GM12878 (cell line): ENCODE measurements at regions not wholly inside any gene's neighbourhood (a gene's known extent, or its start where the extent isn't known, plus 50 kb on each side); places are given as distances from the start of the nearest gene placed in this dataset.

Source experiments
- ATAC-seq: fragments of 200-7000 bp; cut with Tn5 transposase; 3 replicates; pipeline ENCODE4 v1.9.1; 2020; ENCODE audit warnings: mild to moderate bottlenecking, moderate library complexity
- BruUV-seq: library from RNA; stranded (reverse); fragments of 400-500 nt; replicated peaks from 2 replicates; lab custom pipeline; 2021; lab: Mats Ljungman, UMichigan
- CTCF ChIA-PET: fragments of 300-600 bp; sonication (Branson Sonifier 250); formaldehyde crosslinking; extraction: SDS; loops from one replicate; lab custom pipeline; 2021; ENCODE audit warnings: inconsistent platforms; lab: Yijun Ruan, JAX
- POLR2A ChIA-PET: fragments of 350-600 bp; formaldehyde crosslinking; extraction: SDS; loops from one replicate; lab custom pipeline; 2021; ENCODE audit warnings: inconsistent platforms; lab: Charles Lee
- RAD21 ChIA-PET: fragments of 300-600 bp; sonication (Branson Sonifier 250); formaldehyde crosslinking; loops from one replicate; lab custom pipeline; 2023; ENCODE audit warnings: antibody characterized with exemption; ENCODE audit not compliant: unreplicated experiment; lab: Charles Lee
- SMC1A ChIA-PET: fragments of 300-600 bp; sonication (Branson Sonifier 250); formaldehyde crosslinking; loops from one replicate; lab custom pipeline; 2023; ENCODE audit not compliant: unreplicated experiment, uncharacterized antibody; lab: Charles Lee
- DNase-seq: peaks from one replicate; pipeline ENCODE4 v3.0.0-alpha.2; 2011; ENCODE audit warnings: low read depth, low spot score
- FAIRE-seq: peaks from 3 replicates; lab custom pipeline; 2011; peaks lifted over from hg19 to GRCh38; lab: Jason Lieb, UNC
- H2AFZ ChIP-seq: 2 replicates; pipeline ENCODE4 v1.6.0; 2011; ENCODE audit warnings: low read depth, low read length, control low read depth; ENCODE audit not compliant: control insufficient read depth
- H3K27ac ChIP-seq: 2 replicates; pipeline ENCODE4 v1.5.1; 2011; ENCODE audit warnings: control low read depth; ENCODE audit not compliant: control insufficient read depth, insufficient read depth
- H3K27me3 ChIP-seq, 2 experiments: replicated peaks in 1 of 2; 2 replicates each; pipeline versions ENCODE4 v1.6.0 to v1.6.1; 2011; ENCODE audit warnings: low read length in 1 of 2; ENCODE audit not compliant: control insufficient read depth in 2 of 2, insufficient read depth in 2 of 2
- H3K36me3 ChIP-seq, 2 experiments: 2 replicates each; pipeline ENCODE4 v1.5.1; 2011; ENCODE audit warnings: low read length in 1 of 2; ENCODE audit not compliant: control insufficient read depth in 2 of 2, insufficient read depth in 2 of 2
- H3K4me1 ChIP-seq: 2 replicates; pipeline ENCODE4 v1.6.1; 2011; ENCODE audit warnings: mild to moderate bottlenecking, low read length, moderate library complexity, mixed read lengths; ENCODE audit not compliant: control insufficient read depth, insufficient read depth
- H3K4me2 ChIP-seq: 2 replicates; pipeline ENCODE4 v1.6.0; 2011; ENCODE audit warnings: control low read depth; ENCODE audit not compliant: control insufficient read depth, insufficient read depth
- H3K4me3 ChIP-seq: fragments of 200-600 bp; sonication (generic); 2 replicates; pipeline ENCODE4 v1.5.1; 2016
- H3K79me2 ChIP-seq: 2 replicates; pipeline ENCODE4 v1.6.0; 2011; ENCODE audit warnings: low read length; ENCODE audit not compliant: control insufficient read depth, insufficient read depth
- H3K9ac ChIP-seq: 2 replicates; pipeline ENCODE4 v1.8.0; 2011; ENCODE audit warnings: low read length, control low read depth, mixed read lengths; ENCODE audit not compliant: control insufficient read depth, insufficient read depth
- H3K9me3 ChIP-seq: replicated peaks from 3 replicates; pipeline ENCODE4 v1.5.1; 2011; ENCODE audit warnings: mild to moderate bottlenecking, low read length; ENCODE audit not compliant: control insufficient read depth, insufficient read depth
- H4K20me1 ChIP-seq: 2 replicates; pipeline ENCODE4 v1.6.0; 2011; ENCODE audit not compliant: control insufficient read depth, insufficient read depth
- ATF3 ChIP-seq: IDR thresholded peaks from 2 replicates; pipeline ENCODE4 v1.6.1; 2011; ENCODE audit warnings: low read depth, mild to moderate bottlenecking, low read length, moderate library complexity, borderline replicate concordance; ENCODE audit errors: extremely low read depth
- BACH1 ChIP-seq: fragments of 450-650 bp; IDR thresholded peaks from 2 replicates; pipeline ENCODE4 v1.6.1; 2017; ENCODE audit warnings: mild to moderate bottlenecking, borderline replicate concordance
- CEBPB ChIP-seq, 2 experiments: fragments of 150-350 bp in 1 of 2; IDR thresholded peaks; 2 replicates each; pipeline ENCODE4 v1.6.1; 2012 to 2014; ENCODE audit warnings: low read depth in 2 of 2, low read length in 2 of 2, borderline replicate concordance in 1 of 2, inconsistent platforms in 1 of 2
- CHD4 ChIP-seq: fragments of 200-600 bp; sonication (generic); IDR thresholded peaks from 2 replicates; pipeline ENCODE4 v1.6.1; 2016; ENCODE audit warnings: mild to moderate bottlenecking
- MTA2 ChIP-seq: fragments of 450-650 bp; IDR thresholded peaks from 2 replicates; pipeline ENCODE4 v1.6.1; 2016; ENCODE audit warnings: low read depth, mild to moderate bottlenecking, moderate library complexity
- NR2C2 ChIP-seq: IDR thresholded peaks from 2 replicates; pipeline ENCODE4 v1.6.1; 2011; ENCODE audit warnings: borderline replicate concordance, low read depth; ENCODE audit not compliant: control insufficient read depth, insufficient read length
- NR2F1 ChIP-seq: fragments of 450-650 bp; conservative IDR thresholded peaks from 2 replicates; pipeline ENCODE4 v1.6.1; 2017; ENCODE audit warnings: mild to moderate bottlenecking
- RELA ChIP-seq: fragments of 450-650 bp; IDR thresholded peaks from 2 replicates; pipeline ENCODE4 v1.8.0; 2014; ENCODE audit warnings: borderline replicate concordance; ENCODE audit not compliant: partially characterized antibody
- SUZ12 ChIP-seq: fragments of 200-600 bp; sonication (generic); IDR thresholded peaks from one replicate; pipeline ENCODE4 v1.6.1; 2018; ENCODE audit warnings: antibody characterized with exemption, mild to moderate bottlenecking; ENCODE audit not compliant: unreplicated experiment
- TAF1 ChIP-seq: IDR thresholded peaks from 2 replicates; pipeline ENCODE4 v1.6.1; 2011; ENCODE audit warnings: mild to moderate bottlenecking, low read depth, low read length, borderline replicate concordance
- TCF3 ChIP-seq: IDR thresholded peaks from 2 replicates; pipeline ENCODE4 v1.6.1; 2012; ENCODE audit warnings: low read depth, mild to moderate bottlenecking, low read length, borderline replicate concordance; ENCODE audit not compliant: insufficient read depth
- USF2 ChIP-seq: IDR thresholded peaks from 2 replicates; pipeline ENCODE4 v1.6.1; 2011; ENCODE audit warnings: low read depth, low read length, improper control_type of control experiment, borderline replicate concordance
- ZNF622 ChIP-seq: fragments of 450-650 bp; IDR thresholded peaks from 2 replicates; pipeline ENCODE4 v1.6.1; 2017; ENCODE audit warnings: mild to moderate bottlenecking, inconsistent platforms
- WGBS: methylation state at CpG from one replicate; pipeline ENCODE4 v1.1.6; 2016; ENCODE audit warnings: low lambda C conversion rate; ENCODE audit not compliant: insufficient replicate concordance, insufficient coverage; ENCODE audit errors: missing lambda C conversion rate; 5-methylcytosine and 5-hydroxymethylcytosine counted together
- in situ Hi-C: fragments of 300-500 bp; cut with MboI; formaldehyde crosslinking; loops from 9 replicates; pipeline ENCODE4 v1.14.3; 2018; ENCODE audit warnings: mixed read lengths
- intact Hi-C: fragments of 100-400 bp; cut with micrococcal nuclease; formaldehyde crosslinking; loops from one replicate; pipeline ENCODE4 v1.14.2; 2022; ENCODE audit not compliant: unreplicated experiment

- no TSS peak for BruUV-seq
- no peak overlapping the region for H3K27ac ChIP-seq
- no peaks in the 10 kb centered on the region for H3K36me3 ChIP-seq
- SMC1A ChIA-PET: no interaction called here
- no peaks in the 10 kb centered on the region for H3K9me3 ChIP-seq
- CTCF ChIA-PET: no interaction called here
- POLR2A ChIA-PET: no interaction called here
- H4K20me1 ChIP-seq: no peaks in the 10 kb centered on the region
- H3K4me3 ChIP-seq: no peak overlapping the region
- intact Hi-C loops: no loop called here
- in situ Hi-C loops: no loop called here
- no peak overlapping the region for H3K9ac ChIP-seq
- no peaks in the 10 kb centered on the region for H3K79me2 ChIP-seq
- TF ChIP-seq SUZ12: no peak
- TF ChIP-seq CHD4: no peak
- no peak for TF ChIP-seq NR2F1
- no peak for TF ChIP-seq MTA2
- TF ChIP-seq TAF1: no peak
- no peak for TF ChIP-seq CEBPB (IDR thresholded peaks at IDR 0.05; ENCODE audit: borderline replicate concordance in 1 of 2, low read depth in 2 of 2, low read length in 2 of 2)
- no peak for TF ChIP-seq TCF3
- no peak for TF ChIP-seq NR2C2
- TF ChIP-seq RELA: no peak
- TF ChIP-seq ZNF622: no peak
- TF ChIP-seq BACH1: no peak
- no peak for TF ChIP-seq ATF3
- no peak for TF ChIP-seq USF2
- RAD21 ChIA-PET: no interaction called here
- no peak overlapping the region; the same call in 1 of the 2 replicates for H2AFZ ChIP-seq
- ATAC-seq (no peak), DNase-seq (no peak), FAIRE-seq (no peak)
- no peaks in the 10 kb centered on the region for H3K4me1 ChIP-seq
- no peak overlapping the region for H3K4me2 ChIP-seq
- 47% methylated on average over 6 of the region's 6 CpGs for WGBS
- H3K27me3 ChIP-seq: no peaks in the 10 kb centered on the region
These were observed 95.0 kb upstream of the FNDC3B start for GRCh38 chr3:171944118-171945016.
